HUDEP-2 (cell line): ENCODE measurements at regions not wholly inside any gene's neighbourhood (a gene's known extent, or its start where the extent isn't known, plus 50 kb on each side); places are given as distances from the start of the nearest gene placed in this dataset.
"Not testable (repeated sequence)": the region's sequence is repeated elsewhere in the genome, so short reads cannot be mapped to it uniquely, and the experiment has no call there.

Experiments
- DNase-seq, 76 experiments: peaks; one replicate each; lab custom pipeline; 2025; ENCODE audit not compliant: unreplicated experiment in 76 of 76; lab: John Stamatoyannopoulos, UW

- no peak for DNase-seq
Observed at GRCh38 chr15:77897896-77898406, 179.6 kb downstream of the TBC1D2B start.

- DNase-seq = not testable (repeated sequence)
Observed at GRCh38 chr15:77897113-77897895, 180.2 kb downstream of the TBC1D2B start.

DNA sequence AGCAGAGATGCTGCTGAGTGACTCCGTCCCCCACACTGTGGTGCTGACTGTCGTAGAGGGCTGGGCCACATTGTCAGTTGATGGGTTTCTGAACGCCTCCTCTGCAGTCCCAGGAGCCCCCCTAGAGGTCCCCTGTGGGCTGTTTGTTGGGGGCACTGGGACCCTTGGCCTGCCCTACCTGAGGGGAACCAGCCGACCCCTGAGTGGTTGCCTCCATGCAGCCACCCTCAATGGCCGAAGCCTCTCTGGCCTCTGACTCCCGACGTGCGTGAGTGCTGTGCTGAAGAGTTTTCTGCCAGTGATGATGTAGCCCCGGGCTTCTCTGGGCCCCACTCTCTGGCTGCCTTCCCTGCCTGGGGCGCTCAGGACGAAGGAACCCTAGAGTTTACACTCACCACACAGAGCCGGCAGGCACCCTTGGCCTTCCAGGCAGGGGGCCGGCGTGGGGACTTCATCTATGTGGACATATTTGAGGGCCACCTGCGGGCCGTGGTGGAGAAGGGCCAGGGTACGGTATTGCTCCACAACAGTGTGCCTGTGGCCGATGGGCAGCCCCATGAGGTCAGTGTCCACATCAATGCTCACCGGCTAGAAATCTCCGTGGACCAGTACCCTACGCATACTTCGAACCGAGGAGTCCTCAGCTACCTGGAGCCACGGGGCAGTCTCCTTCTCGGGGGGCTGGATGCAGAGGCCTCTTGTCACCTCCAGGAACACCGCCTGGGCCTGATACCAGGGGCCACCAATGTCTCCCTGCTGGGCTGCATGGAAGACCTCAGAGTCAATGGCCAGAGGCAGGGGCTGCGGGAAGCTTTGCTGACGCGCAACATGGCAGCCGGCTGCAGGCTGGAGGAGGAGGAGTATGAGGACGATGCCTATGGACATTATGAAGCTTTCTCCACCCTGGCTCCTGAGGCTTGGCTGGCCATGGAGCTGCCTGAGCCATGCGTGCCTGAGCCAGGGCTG lies 181.1 kb downstream of the TBC1D2B start:
- DNase-seq = not testable (repeated sequence)

GRCh38 chr15:77895742-77896141 lies 181.8 kb downstream of the TBC1D2B start:
- no peak for DNase-seq

GRCh38 chr15:77895145-77895544 lies 182.4 kb downstream of the TBC1D2B start:
- not testable (repeated sequence) for DNase-seq

GRCh38 chr15:77893671-77894640 lies 183.6 kb downstream of the TBC1D2B start:
- not testable (repeated sequence) for DNase-seq

DNA sequence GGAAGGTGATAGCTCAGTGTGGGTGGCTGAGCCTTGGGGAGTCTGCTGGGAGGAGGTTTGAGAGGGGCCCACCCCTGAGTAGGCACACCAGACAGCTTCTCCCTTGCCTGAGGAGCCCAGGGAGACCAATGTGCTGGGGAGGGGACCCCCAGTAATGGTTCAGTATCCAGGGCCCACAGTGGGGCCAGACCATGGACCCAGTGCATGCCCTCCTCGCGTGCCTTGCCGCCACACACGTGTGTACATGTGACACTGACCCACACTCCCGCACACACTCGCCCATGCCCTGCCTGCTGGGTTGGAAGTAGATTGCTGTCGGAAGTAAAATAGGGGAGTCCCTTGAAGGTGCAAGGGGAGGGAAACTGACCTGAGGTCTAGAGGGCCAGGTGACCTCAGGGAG lies 184.3 kb downstream of the TBC1D2B start:
- not testable (repeated sequence) for DNase-seq

- no peak for DNase-seq
Observed at GRCh38 chr15:77892335-77892734, 185.2 kb downstream of the TBC1D2B start.

- DNase-seq = not testable (repeated sequence)
Observed at GRCh38 chr15:77891862-77892261, 185.6 kb downstream of the TBC1D2B start.

- peak in 17 of 76 experiments; percentile 5 to 32 (median 13) for DNase-seq
Observed at GRCh38 chr15:77890911-77891801, 186.4 kb downstream of the TBC1D2B start.

- not testable (repeated sequence) for DNase-seq
Observed at GRCh38 chr15:77889828-77890725, 187.4 kb downstream of the TBC1D2B start.

- no peak for DNase-seq
Observed at GRCh38 chr15:77889009-77889806, 188.3 kb downstream of the TBC1D2B start.

DNA sequence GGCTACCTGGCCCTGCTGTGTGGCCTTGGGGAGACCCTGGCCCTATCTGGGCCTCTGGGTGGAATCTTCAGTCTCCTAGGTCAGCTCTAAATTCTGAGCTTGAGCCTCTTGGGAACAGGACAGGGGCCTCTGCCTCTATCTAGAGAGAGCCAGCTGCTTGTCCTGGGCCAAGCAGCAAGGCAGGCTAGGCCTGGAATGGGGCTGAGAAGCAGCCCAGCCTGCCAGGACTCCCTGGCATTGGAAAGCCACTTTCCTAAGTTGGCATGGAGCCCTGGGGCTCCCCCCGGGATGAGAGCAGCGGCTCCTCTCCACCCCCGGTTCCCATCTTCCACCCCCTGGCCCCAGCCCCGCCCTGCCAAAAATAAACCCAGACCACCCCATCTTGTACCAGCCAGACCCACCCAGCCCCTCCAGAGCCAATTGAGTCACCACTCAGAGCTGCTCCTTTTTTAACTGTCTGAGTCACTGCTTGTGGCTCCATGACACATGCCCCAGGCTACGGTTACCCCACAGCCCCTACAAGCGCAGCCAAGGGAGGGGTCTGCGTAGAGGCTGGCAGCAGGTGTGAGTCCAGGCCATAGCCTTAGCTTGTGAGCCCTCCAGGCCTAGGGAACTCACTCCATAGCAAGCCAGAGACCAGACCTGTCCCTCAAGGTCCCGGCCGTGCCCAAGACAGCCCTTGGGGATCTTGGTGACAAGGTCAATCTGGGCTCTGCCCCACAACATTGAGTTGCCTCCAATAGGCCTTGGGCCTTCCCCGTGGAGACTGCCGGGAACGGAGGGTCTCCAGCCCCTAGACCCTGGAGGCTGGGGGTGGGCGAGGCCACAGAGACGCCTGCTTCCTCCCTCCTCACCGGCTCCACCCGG lies 189.7 kb downstream of the TBC1D2B start:
- not testable (repeated sequence) for DNase-seq

GRCh38 chr15:77886805-77887448 lies 190.6 kb downstream of the TBC1D2B start:
- DNase-seq = no peak

DNA sequence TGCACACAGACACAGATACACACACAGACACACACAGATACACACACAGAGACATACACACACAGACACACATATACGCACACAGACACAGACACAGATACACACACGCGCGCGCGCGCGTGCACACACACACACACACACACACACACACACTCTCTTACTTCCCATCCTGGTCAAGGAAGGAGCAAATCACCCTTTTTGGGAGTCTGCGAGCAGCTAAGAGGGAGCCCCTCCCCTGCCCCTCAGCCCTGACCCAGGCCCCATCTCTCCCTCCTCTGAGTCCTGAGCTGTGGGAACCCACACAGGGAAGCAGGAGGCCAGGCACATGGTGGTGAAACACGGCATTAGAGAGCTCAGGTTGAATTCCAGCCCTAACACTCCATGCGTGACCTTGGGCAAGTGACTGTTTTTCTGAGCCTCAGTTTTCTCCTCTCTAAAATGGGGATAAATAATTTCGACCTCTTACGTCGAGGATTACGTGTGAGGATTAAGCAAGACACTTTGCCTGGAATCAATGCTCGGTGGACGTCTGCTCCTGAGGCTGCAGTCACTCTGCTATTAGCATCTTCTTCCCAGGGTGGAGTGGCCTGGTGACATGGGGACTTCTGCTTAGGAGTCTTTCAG lies 191.5 kb downstream of the TBC1D2B start:
- DNase-seq = not testable (repeated sequence)
